H1 (cell line): ENCODE measurements at regions not wholly inside any gene's neighbourhood (a gene's known extent, or its start where the extent isn't known, plus 50 kb on each side); places are given as distances from the start of the nearest gene placed in this dataset.

Experiments
- BACH1 ChIP-seq: IDR thresholded peaks from 2 replicates; pipeline ENCODE4 v1.6.1; 2012; ENCODE audit warnings: low read length, improper control_type of control experiment
- CEBPB ChIP-seq: IDR thresholded peaks from 2 replicates; pipeline ENCODE4 v1.6.1; 2012; ENCODE audit warnings: low read depth, low read length
- EZH2 ChIP-seq: fragments of 200-600 bp; sonication (generic); IDR thresholded peaks from 2 replicates; pipeline ENCODE4 v1.7.1; 2012; ENCODE audit warnings: low read depth, mild to moderate bottlenecking, moderate library complexity, low read length, inconsistent platforms; ENCODE audit not compliant: severe bottlenecking
- KDM4A ChIP-seq: IDR thresholded peaks from one replicate; pipeline ENCODE4 v1.7.1; 2012; ENCODE audit warnings: low read depth, mild to moderate bottlenecking, moderate library complexity, low read length, inconsistent platforms; ENCODE audit not compliant: severe bottlenecking
- USF2 ChIP-seq: IDR thresholded peaks from 2 replicates; pipeline ENCODE4 v1.6.1; 2011; ENCODE audit warnings: low read length, improper control_type of control experiment
- ZNF274 ChIP-seq: IDR thresholded peaks from 2 replicates; pipeline ENCODE4 v1.7.0; 2012; ENCODE audit warnings: low read length, borderline replicate concordance; ENCODE audit errors: extremely low read depth

- TF ChIP-seq KDM4A (no peak), EZH2 (no peak), ZNF274 (no peak), BACH1 (no peak), USF2 (no peak), CEBPB (no peak)
Observed at GRCh38 chr6:105966481-105966880, 119.7 kb upstream of the PRDM1 start (continued).
